ENCODE measurements at regions not wholly inside any gene's neighbourhood (a gene's known extent, or its start where the extent isn't known, plus 50 kb on each side); places are given as distances from the start of the nearest gene placed in this dataset.
"Not testable (repeated sequence)": the region's sequence is repeated elsewhere in the genome, so short reads cannot be mapped to it uniquely, and the experiment has no call there.

- FAIRE-seq (no peak), DNase-seq (ENCODE audit: low spot score) (no peak)
Measured at GRCh38 chr5:68116408-68116807, 99.1 kb upstream of the PIK3R1 start.

- no peak for FAIRE-seq
- DNase-seq (ENCODE audit: low spot score): no peak
Measured at GRCh38 chr5:68115584-68115983, 100.0 kb upstream of the PIK3R1 start.

- peak; percentile 70 for FAIRE-seq
- DNase-seq (ENCODE audit: low spot score): peak; percentile 55
Measured at GRCh38 chr5:68114378-68115040, 101.0 kb upstream of the PIK3R1 start.

- FAIRE-seq: no peak
- DNase-seq (ENCODE audit: low spot score): no peak
Measured at GRCh38 chr5:68112658-68113057, 102.9 kb upstream of the PIK3R1 start.

GRCh38 chr5:68110894-68111293 is 104.7 kb upstream of the PIK3R1 start:
- DNase-seq (ENCODE audit: low spot score) (no peak), FAIRE-seq (no peak)

- FAIRE-seq: no peak
- no peak for DNase-seq (ENCODE audit: low spot score)
Measured at GRCh38 chr5:68110264-68110663, 105.3 kb upstream of the PIK3R1 start.

- FAIRE-seq: not testable (repeated sequence)
Measured at GRCh38 chr5:68104217-68104616, 111.3 kb upstream of the PIK3R1 start.

GRCh38 chr5:68103297-68103696 is 112.3 kb upstream of the PIK3R1 start:
- not testable (repeated sequence) for DNase-seq (ENCODE audit: low spot score); FAIRE-seq

More at GRCh38 chr5:68104217-68104616, 111.3 kb upstream of the PIK3R1 start:
- DNase-seq (ENCODE audit: low spot score): not testable (repeated sequence)

- no peak for FAIRE-seq
- no peak for DNase-seq (ENCODE audit: low spot score)
Measured at GRCh38 chr5:68099327-68099726, 116.2 kb upstream of the PIK3R1 start.

- FAIRE-seq (no peak), DNase-seq (ENCODE audit: low spot score) (no peak)
Measured at GRCh38 chr5:68093455-68094159, 121.9 kb upstream of the PIK3R1 start.

GRCh38 chr5:68088302-68088701 is 127.3 kb upstream of the PIK3R1 start:
- DNase-seq (ENCODE audit: low spot score) (no peak), FAIRE-seq (no peak)

GRCh38 chr5:68087866-68088265 is 127.7 kb upstream of the PIK3R1 start:
- no peak for FAIRE-seq
- DNase-seq (ENCODE audit: low spot score): no peak

- DNase-seq (ENCODE audit: low spot score) (no peak), FAIRE-seq (no peak)
Measured at GRCh38 chr5:68086857-68087256, 128.7 kb upstream of the PIK3R1 start.

- no peak for DNase-seq (ENCODE audit: low spot score)
- no peak for FAIRE-seq
Measured at GRCh38 chr5:68086439-68086838, 129.1 kb upstream of the PIK3R1 start.

GRCh38 chr5:68084396-68084795 is 131.2 kb upstream of the PIK3R1 start:
- FAIRE-seq: no peak

GRCh38 chr5:68080282-68081050 is 135.1 kb upstream of the PIK3R1 start:
- FAIRE-seq (no peak), DNase-seq (ENCODE audit: low spot score) (no peak)

More at GRCh38 chr5:68084396-68084795, 131.2 kb upstream of the PIK3R1 start:
- no peak for DNase-seq (ENCODE audit: low spot score)

- no peak for FAIRE-seq
Measured at GRCh38 chr5:68077349-68077894, 138.1 kb upstream of the PIK3R1 start.

GRCh38 chr5:68074633-68075032 is 140.9 kb upstream of the PIK3R1 start:
- no peak for FAIRE-seq
- DNase-seq (ENCODE audit: low spot score): no peak

More at GRCh38 chr5:68077349-68077894, 138.1 kb upstream of the PIK3R1 start:
- DNase-seq (ENCODE audit: low spot score): no peak

GRCh38 chr5:68074048-68074632 is 141.4 kb upstream of the PIK3R1 start:
- DNase-seq (ENCODE audit: low spot score): no peak
- FAIRE-seq: no peak

GRCh38 chr5:68071736-68072135 is 143.8 kb upstream of the PIK3R1 start:
- DNase-seq (ENCODE audit: low spot score) (no peak), FAIRE-seq (no peak)

GRCh38 chr5:68071282-68071632 is 144.3 kb upstream of the PIK3R1 start:
- FAIRE-seq (no peak), DNase-seq (ENCODE audit: low spot score) (no peak)
